ENCODE measurements at regions not wholly inside any gene's neighbourhood (a gene's known extent, or its start where the extent isn't known, plus 50 kb on each side); places are given as distances from the start of the nearest gene placed in this dataset.
"Not testable (repeated sequence)": the region's sequence is repeated elsewhere in the genome, so short reads cannot be mapped to it uniquely, and the experiment has no call there.

GRCh38 chr12:30578426-30578825, 117.2 kb downstream of the IPO8 start:
- DNase-seq: no peak

DNA sequence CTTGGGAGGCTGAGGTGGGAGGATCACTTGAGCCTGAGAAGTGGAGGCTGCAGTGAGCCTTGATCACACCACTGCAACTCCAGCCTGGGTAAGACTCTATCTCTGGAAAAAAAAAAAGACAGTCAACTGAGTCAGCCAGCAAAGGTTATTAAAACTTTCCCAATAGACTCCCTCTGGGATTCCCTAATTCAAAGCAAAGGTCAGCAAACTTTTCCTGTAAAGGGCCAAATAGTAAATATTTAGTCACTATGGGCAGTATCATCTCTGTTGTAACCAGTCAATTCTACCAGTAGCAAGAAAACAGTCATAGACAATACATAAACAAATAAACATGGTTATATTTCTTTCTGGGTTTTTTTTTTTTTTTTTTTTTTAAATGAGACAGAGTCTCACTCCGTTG, 122.5 kb downstream of the IPO8 start:
- no peak for DNase-seq

- no peak for DNase-seq
Measured at GRCh38 chr12:30570211-30570890, 125.3 kb downstream of the IPO8 start.

DNA sequence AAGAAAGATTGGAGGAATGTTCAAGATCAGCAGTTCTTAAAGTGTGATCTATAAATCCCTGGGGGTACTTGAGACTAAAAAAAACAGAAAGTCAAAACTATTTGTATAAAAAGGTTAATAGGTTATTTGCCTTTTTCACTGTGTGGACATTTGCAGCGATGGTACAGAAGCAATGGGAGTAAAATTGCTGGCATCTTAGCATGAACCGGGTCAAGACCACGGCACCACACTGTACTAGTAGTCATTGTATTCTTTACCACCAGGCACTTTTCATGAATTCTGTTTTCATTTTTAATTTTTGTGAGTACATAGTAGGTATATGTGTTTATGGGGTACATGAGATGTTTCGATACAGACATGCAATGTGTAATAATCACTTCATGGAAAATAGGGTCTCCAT, 126.2 kb downstream of the IPO8 start:
- no peak for DNase-seq

GRCh38 chr12:30568453-30568852, 127.2 kb downstream of the IPO8 start:
- DNase-seq: no peak

DNA sequence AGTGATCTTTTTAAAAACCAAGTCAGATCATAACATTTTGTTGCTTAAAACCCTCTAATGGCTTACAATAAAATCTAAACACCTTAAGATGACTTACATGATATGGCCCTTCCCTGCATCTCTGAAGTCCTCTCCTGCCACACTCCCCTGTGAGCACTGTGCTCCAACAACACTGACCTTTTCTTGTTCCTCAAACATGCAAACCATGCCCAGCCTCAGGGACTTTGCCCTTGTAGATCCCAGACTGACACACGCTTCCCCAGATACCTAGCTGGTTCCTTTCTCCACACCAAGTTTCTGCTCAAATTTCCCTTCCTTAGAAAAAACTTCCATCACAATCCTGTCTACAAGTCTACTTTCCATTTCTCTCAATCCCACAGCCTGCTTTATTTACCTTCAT, 128.6 kb downstream of the IPO8 start:
- no peak for DNase-seq

- DNase-seq: no peak
Measured at GRCh38 chr12:30564394-30564793, 131.3 kb downstream of the IPO8 start.

- DNase-seq: no peak
Measured at GRCh38 chr12:30548203-30548602, 147.5 kb downstream of the IPO8 start.

- DNase-seq: no peak
Measured at GRCh38 chr12:30546121-30546520, 149.5 kb downstream of the IPO8 start.

- not testable (repeated sequence) for DNase-seq
Measured at GRCh38 chr12:30544704-30545103, 151.0 kb downstream of the IPO8 start.

DNA sequence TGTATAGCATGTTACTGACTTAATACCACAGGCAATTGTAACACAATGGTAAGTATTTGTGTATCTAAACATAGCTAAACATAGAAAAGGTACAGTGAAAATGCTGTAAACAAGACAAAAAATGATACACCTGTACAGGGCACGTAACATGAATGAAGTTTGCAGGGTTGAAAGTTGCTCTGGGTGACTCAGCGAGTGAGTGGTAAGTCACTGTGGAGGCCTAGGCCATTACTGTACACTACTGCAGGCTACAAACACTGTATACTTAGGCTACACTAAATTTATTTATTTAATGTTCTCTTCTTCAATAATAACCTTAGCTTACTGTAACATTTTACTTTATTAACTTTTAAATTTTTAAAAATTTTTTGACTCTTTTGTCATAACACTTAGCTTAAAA, 158.4 kb downstream of the IPO8 start:
- no peak for DNase-seq

GRCh38 chr12:30533558-30534265, 162.0 kb downstream of the IPO8 start:
- DNase-seq: no peak

DNA sequence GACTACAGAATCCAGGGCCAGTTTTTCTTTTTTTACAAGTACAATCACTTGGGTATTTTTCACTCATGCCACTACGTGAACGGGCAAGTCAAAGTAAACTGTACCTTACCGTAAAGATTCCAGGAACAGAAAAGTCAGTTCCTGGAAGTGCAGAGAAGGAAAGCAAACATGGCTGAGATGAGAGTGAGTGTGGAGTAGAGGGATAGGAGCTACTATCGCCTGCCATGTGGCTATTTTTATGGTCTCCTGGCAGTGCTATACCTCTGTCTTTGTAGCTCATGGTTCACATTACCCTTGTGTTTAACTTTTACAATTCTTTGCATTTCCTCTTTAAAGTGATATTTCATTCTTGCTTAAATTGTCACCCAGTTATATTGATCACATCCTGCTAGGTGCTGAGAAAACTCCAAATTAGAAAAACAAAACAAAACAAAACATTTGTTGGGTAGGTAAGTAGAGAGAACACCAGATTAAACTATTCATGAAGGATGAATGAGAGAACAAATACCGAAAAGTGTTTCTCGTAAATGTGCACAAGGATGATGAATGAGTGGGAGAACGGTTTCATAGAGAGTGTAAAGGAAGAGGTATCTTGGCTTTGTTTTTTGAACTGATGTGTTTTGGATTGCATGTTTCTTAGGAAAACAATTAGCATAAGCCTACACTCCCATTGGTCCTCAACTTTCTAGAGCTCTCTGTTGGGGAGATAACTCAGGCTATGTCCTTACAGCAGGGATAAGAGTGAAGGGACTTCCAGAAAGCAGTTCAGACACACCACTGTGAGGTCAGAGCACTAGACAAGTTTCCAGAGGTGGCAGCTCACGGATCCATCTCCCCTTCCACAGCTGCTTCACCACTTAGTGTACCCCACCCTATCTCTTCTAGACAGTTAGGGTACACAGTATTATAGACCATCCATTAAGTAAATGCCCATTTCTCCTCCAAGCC, 163.7 kb downstream of the IPO8 start:
- no peak for DNase-seq

GRCh38 chr12:30529489-30530269, 166.0 kb downstream of the IPO8 start:
- no peak for DNase-seq

DNA sequence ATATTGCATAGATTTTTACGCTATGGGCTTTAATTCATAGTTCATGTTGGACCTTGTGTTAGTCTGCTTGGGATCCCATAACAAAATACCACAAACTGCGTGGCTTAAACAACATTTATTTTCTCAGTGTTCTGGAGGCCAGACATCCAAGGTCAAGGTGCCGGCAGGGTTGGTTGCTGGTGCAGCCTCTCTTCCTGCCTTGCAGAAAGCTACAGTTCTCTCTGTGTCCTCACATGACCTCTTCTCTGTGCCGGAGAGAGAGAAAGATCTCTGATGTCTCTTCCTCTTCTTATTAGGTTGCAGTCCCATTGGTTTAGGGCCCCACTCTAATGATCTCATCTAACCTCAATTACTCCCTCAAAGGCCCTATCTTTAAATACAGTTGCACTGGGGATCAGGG, 170.5 kb downstream of the IPO8 start:
- DNase-seq: no peak

DNA sequence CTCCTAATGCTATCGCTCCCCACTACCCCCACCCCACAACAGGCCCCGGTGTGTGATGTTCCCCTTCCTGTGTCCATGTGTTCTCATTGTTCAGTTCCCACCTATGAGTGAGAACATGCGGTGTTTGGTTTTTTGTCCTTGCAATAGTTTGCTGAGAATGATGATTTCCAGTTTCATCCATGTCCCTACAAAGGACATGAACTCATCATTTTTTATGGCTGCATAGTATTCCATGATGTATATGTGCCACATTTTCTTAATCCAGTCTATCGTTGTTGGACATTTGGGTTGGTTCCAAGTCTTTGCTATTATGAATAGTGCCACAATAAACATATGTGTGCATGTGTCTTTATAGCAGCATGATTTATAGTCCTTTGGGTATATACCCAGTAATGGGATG, 175.4 kb downstream of the IPO8 start:
- DNase-seq: not testable (repeated sequence)

GRCh38 chr12:30519535-30519934, 176.1 kb downstream of the IPO8 start:
- DNase-seq: no peak

DNA sequence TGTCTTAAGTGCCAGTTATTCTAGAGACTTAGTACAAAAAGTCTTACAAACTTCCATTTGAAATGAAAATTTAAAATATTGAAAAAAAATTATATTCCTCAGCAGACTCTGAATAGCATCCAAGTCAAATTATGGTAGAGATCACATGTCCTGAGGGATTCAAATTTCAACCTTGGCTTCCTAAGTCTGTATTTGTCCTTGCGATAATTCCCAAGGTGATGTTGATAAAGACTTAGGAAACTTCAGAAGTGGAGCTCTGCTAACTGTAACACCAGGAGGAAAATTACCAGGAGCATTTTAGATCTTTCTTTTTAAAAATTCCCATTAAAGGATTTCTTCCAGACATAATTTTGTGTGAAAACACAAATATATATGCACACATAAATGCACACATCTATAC, 178.3 kb downstream of the IPO8 start:
- peak; percentile 29 for DNase-seq

DNA sequence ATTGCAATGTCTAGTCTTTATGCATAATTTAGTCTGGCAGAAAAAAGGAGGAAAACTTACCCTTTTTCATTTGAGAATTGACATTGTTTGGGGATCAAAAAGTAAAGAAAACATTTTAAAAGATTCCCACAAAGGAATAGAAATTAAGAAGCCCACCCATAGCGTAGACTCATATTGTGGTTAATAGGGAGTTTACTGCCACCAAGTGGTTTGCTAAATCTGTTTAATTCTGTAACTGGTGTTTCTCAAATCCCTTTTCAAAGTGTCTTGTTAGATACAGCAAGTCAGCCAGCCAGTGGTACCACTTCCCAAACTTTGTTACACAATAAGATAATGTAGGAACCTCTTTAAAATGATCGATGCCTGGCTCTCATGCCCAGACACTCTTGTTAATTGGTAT, 180.3 kb downstream of the IPO8 start:
- DNase-seq: no peak

DNA sequence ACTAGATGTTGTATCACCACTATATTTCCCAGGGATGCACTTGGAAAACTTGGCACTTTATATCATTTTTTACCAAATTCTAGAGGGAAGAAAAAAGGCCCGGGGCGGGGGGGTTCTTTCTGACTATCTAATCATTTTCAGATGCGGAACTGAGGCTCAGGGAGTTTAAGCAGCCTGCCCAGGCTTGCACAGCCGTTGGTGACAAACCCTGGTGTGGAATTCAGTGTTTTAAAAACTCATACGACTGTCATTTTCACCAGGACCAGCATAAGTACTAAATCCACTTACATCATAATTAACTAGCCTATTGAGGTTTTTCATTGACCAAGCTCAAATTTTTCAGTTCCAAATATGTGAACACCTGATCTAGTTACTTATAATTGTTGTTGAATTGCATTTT, 181.0 kb downstream of the IPO8 start:
- DNase-seq: no peak

DNA sequence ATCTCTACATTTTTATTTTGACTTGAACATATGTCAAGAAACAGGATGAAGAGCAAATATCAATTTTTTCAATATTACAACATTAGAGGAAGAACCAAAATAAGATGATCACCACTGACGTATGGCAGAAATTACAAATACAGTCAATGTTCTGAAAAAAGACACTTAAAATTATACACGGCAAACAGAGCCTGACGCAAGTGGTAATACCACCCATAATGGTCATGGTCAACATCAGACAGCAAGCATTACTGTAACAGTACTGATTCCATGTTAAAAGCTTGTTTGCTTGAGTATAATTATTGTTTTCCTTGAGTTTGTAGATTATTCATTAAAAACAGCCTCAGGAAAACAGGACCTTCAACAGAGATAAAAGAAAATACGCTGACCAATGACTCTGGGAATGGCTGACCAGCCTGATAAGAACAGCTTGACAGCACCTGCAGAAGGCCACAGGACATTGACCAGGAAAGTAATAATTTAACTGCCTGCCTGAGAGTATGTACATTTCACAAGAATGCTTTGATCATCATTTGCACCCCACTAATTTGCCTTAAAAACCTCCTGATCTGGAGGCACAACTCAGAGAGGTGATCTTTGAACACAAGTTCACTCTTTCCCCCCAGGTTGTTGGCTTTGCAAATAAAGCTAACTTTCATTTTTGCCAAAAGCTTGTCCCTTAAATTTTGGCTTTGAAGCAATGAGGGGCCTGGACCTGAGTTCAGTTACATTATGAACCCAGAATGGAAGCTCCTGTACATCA, 187.3 kb downstream of the IPO8 start:
- DNase-seq: no peak

DNA sequence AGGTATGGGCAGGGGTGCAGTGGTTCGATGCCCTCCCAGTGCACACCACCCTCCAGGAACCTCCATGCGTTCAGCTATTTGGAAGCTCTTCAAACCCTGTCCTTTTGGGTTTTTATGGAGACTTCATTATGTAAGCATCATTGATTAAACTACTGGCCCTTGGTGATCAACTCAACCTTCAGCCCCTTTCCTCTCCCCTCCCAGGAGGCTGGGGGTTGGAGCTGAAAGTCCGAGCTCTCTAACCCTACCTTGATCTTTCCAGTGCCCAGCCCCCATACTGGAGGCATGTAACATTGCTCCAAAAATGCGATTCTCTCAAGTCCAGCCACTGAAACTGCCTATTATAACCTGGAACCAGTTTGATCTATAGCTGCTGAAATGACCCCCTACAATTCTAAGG, 188.1 kb downstream of the IPO8 start:
- no peak for DNase-seq

All from NCI-H2171 (cell line).